HFF-Myc (cell line): ENCODE measurements at regions not wholly inside any gene's neighbourhood (a gene's known extent, or its start where the extent isn't known, plus 50 kb on each side); places are given as distances from the start of the nearest gene placed in this dataset.

Experiments used
- DNase-seq: peaks from one replicate; pipeline ENCODE4 v3.0.0-alpha.2; 2011; ENCODE audit warnings: low read depth; ENCODE audit errors: extremely low read depth
- H3K4me3 ChIP-seq: replicated peaks from 2 replicates; pipeline ENCODE4 v1.5.1; 2011; ENCODE audit warnings: low read depth, mild to moderate bottlenecking, control low read depth, low read length
- TF ChIP-seq, protein P1 (sequence below): IDR thresholded peaks from 2 replicates; pipeline ENCODE4 v1.5.1; 2012; ENCODE audit warnings: mild to moderate bottlenecking, low read depth, low read length, control low read depth; ENCODE audit errors: missing control alignments

DNA sequence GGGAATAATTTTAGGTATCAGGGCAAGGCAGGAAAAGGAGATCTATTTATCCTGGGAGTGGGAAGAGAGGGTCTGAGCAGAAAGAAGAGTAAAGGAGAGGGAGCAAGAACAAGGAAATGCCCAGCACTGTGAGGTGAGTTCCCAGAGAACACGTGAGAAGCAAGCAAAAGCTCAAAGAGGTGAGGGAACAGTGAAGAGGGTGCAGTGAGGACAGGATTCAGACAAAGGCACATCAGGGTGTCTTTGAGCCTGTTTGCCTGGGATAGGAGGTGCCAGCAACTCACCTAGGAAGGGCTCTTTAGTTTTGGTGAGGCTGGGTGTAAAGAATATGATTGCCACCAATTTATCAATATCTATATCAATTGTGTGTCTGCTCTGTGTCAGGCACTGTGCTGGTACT, 88.9 kb upstream of the NRXN3 start:
- H3K4me3 ChIP-seq: no peak overlapping the region
- DNase-seq: no peak
- TF ChIP-seq, protein P1, sequence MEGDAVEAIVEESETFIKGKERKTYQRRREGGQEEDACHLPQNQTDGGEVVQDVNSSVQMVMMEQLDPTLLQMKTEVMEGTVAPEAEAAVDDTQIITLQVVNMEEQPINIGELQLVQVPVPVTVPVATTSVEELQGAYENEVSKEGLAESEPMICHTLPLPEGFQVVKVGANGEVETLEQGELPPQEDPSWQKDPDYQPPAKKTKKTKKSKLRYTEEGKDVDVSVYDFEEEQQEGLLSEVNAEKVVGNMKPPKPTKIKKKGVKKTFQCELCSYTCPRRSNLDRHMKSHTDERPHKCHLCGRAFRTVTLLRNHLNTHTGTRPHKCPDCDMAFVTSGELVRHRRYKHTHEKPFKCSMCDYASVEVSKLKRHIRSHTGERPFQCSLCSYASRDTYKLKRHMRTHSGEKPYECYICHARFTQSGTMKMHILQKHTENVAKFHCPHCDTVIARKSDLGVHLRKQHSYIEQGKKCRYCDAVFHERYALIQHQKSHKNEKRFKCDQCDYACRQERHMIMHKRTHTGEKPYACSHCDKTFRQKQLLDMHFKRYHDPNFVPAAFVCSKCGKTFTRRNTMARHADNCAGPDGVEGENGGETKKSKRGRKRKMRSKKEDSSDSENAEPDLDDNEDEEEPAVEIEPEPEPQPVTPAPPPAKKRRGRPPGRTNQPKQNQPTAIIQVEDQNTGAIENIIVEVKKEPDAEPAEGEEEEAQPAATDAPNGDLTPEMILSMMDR: no peak

DNA sequence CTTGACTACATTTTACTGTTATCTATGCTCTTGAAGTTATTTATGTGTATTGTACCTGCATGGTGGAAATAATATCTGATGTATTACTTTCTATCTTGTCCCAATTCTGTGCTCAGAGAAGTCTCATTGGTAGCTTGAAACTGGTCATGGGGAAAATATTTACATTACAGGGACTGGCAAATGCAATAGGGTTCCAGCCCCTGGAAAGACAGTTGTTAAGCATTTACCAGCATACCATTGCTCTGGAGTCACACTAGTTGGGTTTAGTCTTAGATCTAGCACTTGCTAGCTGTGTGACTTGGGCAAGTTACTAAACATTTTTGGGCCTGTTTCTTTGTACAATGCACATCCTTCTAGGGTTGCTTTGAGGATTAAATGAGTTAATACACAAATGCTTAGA, 86.3 kb upstream of the NRXN3 start:
- no peak overlapping the region for H3K4me3 ChIP-seq
- TF ChIP-seq, protein P1: no peak
- DNase-seq: no peak

- no peak overlapping the region for H3K4me3 ChIP-seq
- no peak for DNase-seq
- TF ChIP-seq, protein P1: no peak
Measured at GRCh38 chr14:78086342-78086741, 83.8 kb upstream of the NRXN3 start.

GRCh38 chr14:78088916-78089315, 81.3 kb upstream of the NRXN3 start:
- TF ChIP-seq, protein P1: no peak
- H3K4me3 ChIP-seq: no peak overlapping the region
- no peak for DNase-seq

- TF ChIP-seq, protein P1: no peak
- no peak overlapping the region for H3K4me3 ChIP-seq
- no peak for DNase-seq
Measured at GRCh38 chr14:78090864-78091263, 79.3 kb upstream of the NRXN3 start.

DNA sequence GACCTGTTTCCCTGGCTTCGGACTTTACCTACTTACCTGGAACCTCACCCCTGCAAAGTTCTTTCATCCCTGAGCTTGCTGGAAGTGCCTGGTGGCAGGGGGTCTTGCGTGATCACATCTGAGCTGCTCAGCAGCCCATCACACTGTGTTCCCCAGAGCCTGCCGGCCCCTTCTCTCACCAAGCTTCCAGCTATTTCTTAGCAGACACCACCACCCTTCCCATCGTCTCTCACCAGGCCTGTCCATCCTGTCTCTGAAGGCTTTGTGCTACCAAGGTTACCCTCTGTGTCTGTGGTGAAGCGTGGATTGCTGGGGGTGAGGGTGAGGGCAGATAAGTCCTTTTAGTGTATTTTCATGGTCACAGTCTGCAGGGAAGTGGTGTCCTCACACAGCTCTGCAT, 78.8 kb upstream of the NRXN3 start:
- no peak overlapping the region for H3K4me3 ChIP-seq
- DNase-seq: no peak
- TF ChIP-seq, protein P1: no peak

DNA sequence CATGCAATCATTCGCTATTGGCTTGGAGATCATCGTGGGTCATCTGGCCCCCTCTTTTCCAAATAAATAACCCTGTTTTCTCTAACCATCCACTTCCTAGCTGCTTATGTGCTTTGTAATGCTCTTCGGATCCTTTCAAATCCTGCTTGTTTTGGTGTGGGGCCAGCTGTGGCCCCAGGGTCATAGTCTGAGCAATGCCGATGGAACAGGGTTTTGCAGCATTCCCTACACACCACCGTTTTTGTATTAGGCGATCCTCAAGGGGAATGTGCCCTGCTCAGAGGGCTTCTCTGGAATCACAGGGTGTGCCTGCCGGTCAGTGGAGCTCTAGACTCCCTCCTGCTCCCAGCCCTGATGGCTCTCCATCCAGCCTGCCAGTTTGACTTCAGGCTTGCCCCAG, 78.1 kb upstream of the NRXN3 start:
- no peak overlapping the region for H3K4me3 ChIP-seq
- TF ChIP-seq, protein P1: no peak
- no peak for DNase-seq
